Upper lobe of right lung (tissue), 1 donor: ENCODE measurements at regions not wholly inside any gene's neighbourhood (a gene's known extent, or its start where the extent isn't known, plus 50 kb on each side); places are given as distances from the start of the nearest gene placed in this dataset.

Source experiments
- ATAC-seq: fragments of 200-7000 bp; cut with Tn5 transposase; one replicate; pipeline ENCODE4 v1.9.1; 2020; ENCODE audit warnings: mild to moderate bottlenecking, moderate library complexity
- DNase-seq: peaks from one replicate; pipeline ENCODE4 v3.0.0-alpha.2; 2020
- H3K27ac ChIP-seq: fragments of 200-600 bp; one replicate; pipeline ENCODE4 v1.8.0; 2022
- H3K27me3 ChIP-seq: fragments of 200-600 bp; one replicate; pipeline ENCODE4 v1.8.0; 2022; ENCODE audit warnings: mild to moderate bottlenecking
- H3K36me3 ChIP-seq: fragments of 200-600 bp; one replicate; pipeline ENCODE4 v1.8.0; 2022
- H3K4me1 ChIP-seq: fragments of 200-600 bp; one replicate; pipeline ENCODE4 v1.8.0; 2022
- H3K4me3 ChIP-seq: fragments of 200-600 bp; one replicate; pipeline ENCODE4 v1.8.0; 2022; ENCODE audit warnings: mild to moderate bottlenecking
- H3K9me3 ChIP-seq: fragments of 200-600 bp; one replicate; pipeline ENCODE4 v1.8.0; 2022
- intact Hi-C: fragments of 100-400 bp; cut with DNase I; formaldehyde crosslinking; loops from one replicate; pipeline ENCODE4 v1.11.0; 2022
- TF ChIP-seq, protein P1 (sequence below): fragments of 200-600 bp; IDR thresholded peaks from one replicate; pipeline ENCODE4 v1.8.0; 2022; ENCODE audit warnings: antibody characterized with exemption
- donor health status: DM: no; HTN: yes; CAD: no; lungs with severe emphysema.

DNA sequence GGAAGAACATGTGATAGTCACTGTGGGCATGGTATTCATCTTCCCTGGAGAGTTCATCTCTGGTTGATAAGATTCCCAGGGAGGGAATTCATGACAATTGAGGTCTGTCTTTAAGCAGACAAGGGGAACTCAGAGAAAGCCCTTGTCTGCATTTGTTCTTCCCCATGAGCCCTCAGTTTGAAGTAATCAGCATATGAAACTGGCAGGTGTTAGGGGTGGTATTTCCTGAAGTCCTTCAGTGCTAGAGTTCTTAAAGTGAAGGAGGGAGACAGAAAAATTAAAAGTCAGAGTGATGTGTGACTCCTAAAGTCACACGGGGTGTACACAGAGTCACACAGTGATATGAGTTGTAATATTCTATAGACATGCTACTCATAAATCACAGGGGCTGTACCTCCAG, 60.6 kb upstream of the SYK start:
- Histone ChIP-seq H3K4me1 (no peaks in the 10 kb centered on the region), H3K9me3 (no peaks in the 10 kb centered on the region), H3K4me3 (no peak overlapping the region), H3K27ac (no peak overlapping the region), H3K36me3 (no peaks in the 10 kb centered on the region), H3K27me3 (no peaks in the 10 kb centered on the region)
- ATAC-seq: no peak
- DNase-seq: no peak
- intact Hi-C loops: no loop called here
- TF ChIP-seq, protein P1, sequence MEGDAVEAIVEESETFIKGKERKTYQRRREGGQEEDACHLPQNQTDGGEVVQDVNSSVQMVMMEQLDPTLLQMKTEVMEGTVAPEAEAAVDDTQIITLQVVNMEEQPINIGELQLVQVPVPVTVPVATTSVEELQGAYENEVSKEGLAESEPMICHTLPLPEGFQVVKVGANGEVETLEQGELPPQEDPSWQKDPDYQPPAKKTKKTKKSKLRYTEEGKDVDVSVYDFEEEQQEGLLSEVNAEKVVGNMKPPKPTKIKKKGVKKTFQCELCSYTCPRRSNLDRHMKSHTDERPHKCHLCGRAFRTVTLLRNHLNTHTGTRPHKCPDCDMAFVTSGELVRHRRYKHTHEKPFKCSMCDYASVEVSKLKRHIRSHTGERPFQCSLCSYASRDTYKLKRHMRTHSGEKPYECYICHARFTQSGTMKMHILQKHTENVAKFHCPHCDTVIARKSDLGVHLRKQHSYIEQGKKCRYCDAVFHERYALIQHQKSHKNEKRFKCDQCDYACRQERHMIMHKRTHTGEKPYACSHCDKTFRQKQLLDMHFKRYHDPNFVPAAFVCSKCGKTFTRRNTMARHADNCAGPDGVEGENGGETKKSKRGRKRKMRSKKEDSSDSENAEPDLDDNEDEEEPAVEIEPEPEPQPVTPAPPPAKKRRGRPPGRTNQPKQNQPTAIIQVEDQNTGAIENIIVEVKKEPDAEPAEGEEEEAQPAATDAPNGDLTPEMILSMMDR: no peak

DNA sequence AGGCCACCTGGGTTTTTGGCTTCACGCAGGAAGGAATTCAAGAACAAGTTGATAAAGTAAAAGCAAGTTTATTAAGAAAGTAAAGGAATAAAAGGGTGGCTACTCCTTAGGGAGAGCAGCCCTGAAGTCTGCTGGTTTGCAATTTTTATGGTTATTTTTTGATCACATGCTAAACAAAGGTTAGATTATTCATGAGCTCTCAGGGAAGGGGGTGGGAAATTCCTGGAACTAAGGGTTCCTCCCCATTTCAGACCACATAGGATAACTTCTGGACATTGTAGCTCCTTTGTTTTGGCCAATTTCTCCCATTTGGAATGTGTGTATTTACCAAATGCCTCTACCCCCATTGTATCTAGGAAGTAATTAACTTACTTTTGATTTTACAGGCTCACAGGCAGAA, 63.9 kb upstream of the SYK start:
- Histone ChIP-seq H3K9me3 (no peaks in the 10 kb centered on the region), H3K27me3 (no peaks in the 10 kb centered on the region), H3K4me1 (no peaks in the 10 kb centered on the region), H3K27ac (no peak overlapping the region), H3K36me3 (no peaks in the 10 kb centered on the region), H3K4me3 (no peak overlapping the region)
- DNase-seq (no peak), ATAC-seq (no peak)
- TF ChIP-seq, protein P1: no peak
- intact Hi-C loops: no loop called here

DNA sequence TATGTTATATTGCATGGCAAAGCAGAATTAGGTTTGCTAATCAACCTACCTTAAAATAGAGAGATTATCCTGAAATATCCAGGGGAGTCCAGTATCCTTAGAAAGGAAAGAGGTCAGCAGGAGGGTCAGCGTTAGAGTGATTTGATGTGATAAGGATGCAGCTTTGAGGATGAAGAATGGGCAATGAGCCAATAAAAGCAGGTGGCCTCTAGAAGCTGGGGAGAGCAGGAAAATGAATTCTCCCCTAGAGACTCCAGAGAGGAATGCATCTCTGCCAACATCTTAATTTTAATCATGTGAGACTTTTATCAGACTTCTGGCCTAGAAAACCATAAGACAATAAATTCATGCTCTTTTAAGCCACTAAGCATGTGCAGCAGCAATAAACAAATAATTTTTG, 65.7 kb upstream of the SYK start:
- H3K36me3 ChIP-seq: no peaks in the 10 kb centered on the region
- no peaks in the 10 kb centered on the region for H3K9me3 ChIP-seq
- no peaks in the 10 kb centered on the region for H3K27me3 ChIP-seq
- no peak overlapping the region for H3K4me3 ChIP-seq
- ATAC-seq (no peak), DNase-seq (no peak)
- TF ChIP-seq, protein P1: no peak
- H3K4me1 ChIP-seq: no peaks in the 10 kb centered on the region
- intact Hi-C loops: no loop called here
- no peak overlapping the region for H3K27ac ChIP-seq

- Histone ChIP-seq H3K27ac (no peak overlapping the region), H3K9me3 (no peaks in the 10 kb centered on the region), H3K4me1 (no peaks in the 10 kb centered on the region), H3K27me3 (no peaks in the 10 kb centered on the region), H3K36me3 (no peaks in the 10 kb centered on the region), H3K4me3 (no peak overlapping the region)
- TF ChIP-seq, protein P1: no peak
- intact Hi-C loops: no loop called here
- DNase-seq: no peak
- ATAC-seq: no peak
Observed at GRCh38 chr9:90734631-90735030, 67.0 kb upstream of the SYK start.

- TF ChIP-seq, protein P1: no peak
- Histone ChIP-seq H3K27ac (no peak overlapping the region), H3K9me3 (no peaks in the 10 kb centered on the region), H3K4me3 (no peak overlapping the region), H3K4me1 (no peaks in the 10 kb centered on the region), H3K36me3 (no peaks in the 10 kb centered on the region), H3K27me3 (no peaks in the 10 kb centered on the region)
- intact Hi-C loops: no loop called here
- DNase-seq (no peak), ATAC-seq (no peak)
Observed at GRCh38 chr9:90729351-90729750, 72.3 kb upstream of the SYK start.

DNA sequence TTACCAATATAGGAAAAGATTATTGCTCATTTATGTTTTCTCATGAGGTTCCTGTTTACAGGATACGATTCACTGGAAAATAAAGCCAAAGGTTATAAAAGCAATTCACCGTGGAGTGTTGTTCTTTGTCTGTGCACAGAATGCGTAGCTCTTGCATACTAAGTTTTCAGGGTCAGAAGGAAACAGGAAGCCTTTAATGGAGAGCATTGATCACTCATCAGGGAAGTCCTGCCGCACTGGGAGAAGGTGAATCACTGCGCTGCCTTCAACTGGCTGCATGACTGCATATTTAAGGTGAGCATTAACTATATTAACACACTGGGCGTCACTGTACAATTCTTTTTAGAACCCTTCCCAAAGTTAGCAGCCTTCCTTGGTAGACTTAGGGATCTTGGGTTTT, 74.1 kb upstream of the SYK start:
- H3K27ac ChIP-seq: no peak overlapping the region
- no peaks in the 10 kb centered on the region for H3K36me3 ChIP-seq
- H3K9me3 ChIP-seq: no peaks in the 10 kb centered on the region
- no peaks in the 10 kb centered on the region for H3K27me3 ChIP-seq
- DNase-seq (no peak), ATAC-seq (no peak)
- no peaks in the 10 kb centered on the region for H3K4me1 ChIP-seq
- H3K4me3 ChIP-seq: no peak overlapping the region
- TF ChIP-seq, protein P1: no peak
- intact Hi-C loops: no loop called here
